ENCODE measurements at regions not wholly inside any gene's neighbourhood (a gene's known extent, or its start where the extent isn't known, plus 50 kb on each side); places are given as distances from the start of the nearest gene placed in this dataset.

DNA sequence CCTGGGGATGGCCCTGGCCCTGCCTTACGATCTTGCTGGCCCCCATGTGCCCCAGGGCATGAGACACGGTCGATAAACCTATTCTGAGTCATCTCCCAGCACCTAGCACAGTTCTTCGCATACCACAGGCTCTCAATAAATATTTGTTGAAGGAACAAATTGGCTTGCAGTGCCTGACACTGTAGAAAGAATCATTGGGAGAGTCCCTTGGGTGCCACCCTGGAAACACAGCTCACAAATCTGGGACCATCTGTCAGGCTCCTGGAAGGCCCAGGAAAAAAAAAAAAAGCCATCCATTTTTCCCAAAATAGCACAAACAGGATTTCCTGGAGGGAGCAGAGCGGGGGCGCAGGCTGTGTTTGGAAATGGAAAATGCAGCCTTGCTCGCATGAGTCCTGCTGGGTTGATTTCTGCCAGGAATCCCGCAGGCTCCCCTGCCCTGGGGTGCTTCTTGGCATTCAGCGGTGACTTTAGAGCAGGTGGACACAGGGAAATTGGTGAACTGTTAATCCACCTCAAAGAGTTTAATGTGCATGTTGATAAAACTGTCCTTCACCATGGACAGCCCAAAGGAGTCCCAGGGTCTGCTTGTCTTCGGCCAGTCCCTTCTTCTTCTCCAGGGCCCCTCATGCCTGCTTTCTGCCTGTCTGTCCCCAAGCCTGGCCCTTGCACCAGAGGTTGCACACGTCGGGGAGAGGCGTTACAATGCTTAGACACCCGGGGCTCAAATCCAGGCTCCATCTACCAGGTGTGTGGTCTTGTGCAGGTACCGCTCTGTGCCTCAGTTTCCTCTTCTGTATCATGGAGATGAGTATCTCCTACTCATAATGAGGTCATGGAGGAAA is 106.1 kb upstream of the RFLNA start:
- Histone ChIP-seq H3K4me3 (no peak overlapping the region), H3K27me3 (peaks cover 3% of the 10 kb centered on the region), H3K9me3 (no peaks in the 10 kb centered on the region), H3K36me3 (no peaks in the 10 kb centered on the region), H3K4me1 (no peaks in the 10 kb centered on the region), H3K27ac (no peak overlapping the region)
- TF ChIP-seq POLR2A (IDR thresholded peaks at IDR 0.05), result no peak
- no peak for TF ChIP-seq CTCF (IDR thresholded peaks at IDR 0.05)
- no peak for TF ChIP-seq POLR2AphosphoS5 (IDR thresholded peaks at IDR 0.05; ENCODE audit: insufficient read depth in 1 of 2, low read depth in 1 of 2)
- DNase-seq (ENCODE audit: extremely low spot score in 2 of 2), result no peak
- intact Hi-C loops (cut with DNase I), result no loop called here

DNA sequence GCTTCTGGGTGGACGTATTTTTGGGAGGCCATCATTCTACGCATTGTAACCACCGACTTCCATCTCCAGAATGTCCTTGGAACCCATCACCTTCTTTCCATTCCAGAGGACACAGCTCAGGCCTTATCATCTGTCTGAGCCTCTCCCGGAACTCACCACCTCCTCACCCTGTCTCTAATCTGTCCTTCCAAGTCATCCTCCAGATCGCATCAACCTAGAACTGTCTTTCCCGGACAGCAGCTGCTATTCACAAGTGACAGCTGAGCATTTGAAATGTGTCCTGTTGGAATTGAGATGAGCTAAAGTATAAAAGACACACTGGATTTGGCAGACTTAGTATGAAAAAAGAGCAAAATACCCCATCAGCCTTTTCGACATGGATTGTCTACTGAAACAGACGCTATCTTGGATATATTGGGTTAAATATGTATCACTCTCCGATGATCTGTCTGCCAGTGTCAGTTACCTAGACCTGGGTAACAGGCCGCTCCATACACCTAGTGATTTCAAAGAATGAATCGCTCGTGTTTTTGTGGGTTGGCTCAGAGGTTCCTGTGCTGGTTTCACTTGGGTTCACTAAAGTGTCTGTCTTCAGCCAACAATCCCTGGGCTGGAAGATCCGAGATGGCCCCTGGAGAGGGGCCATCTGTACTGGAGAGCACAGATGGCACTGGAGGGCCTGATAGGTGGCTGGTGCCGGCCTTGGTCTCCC is 104.4 kb upstream of the RFLNA start:
- no peaks in the 10 kb centered on the region for H3K4me1 ChIP-seq
- no peak overlapping the region for H3K27ac ChIP-seq
- no peak overlapping the region for H3K4me3 ChIP-seq
- intact Hi-C loops (cut with DNase I), result no loop called here
- H3K36me3 ChIP-seq, result no peaks in the 10 kb centered on the region
- TF ChIP-seq CTCF (IDR thresholded peaks at IDR 0.05) (no peak), POLR2A (IDR thresholded peaks at IDR 0.05) (no peak), POLR2AphosphoS5 (IDR thresholded peaks at IDR 0.05; ENCODE audit: insufficient read depth in 1 of 2, low read depth in 1 of 2) (no peak)
- no peaks in the 10 kb centered on the region for H3K9me3 ChIP-seq
- DNase-seq (ENCODE audit: extremely low spot score in 2 of 2), result no peak
- peaks cover 3% of the 10 kb centered on the region for H3K27me3 ChIP-seq

GRCh38 chr12:124191024-124191359 is 103.9 kb upstream of the RFLNA start:
- no peak for DNase-seq (ENCODE audit: extremely low spot score in 2 of 2)
- no peaks in the 10 kb centered on the region for H3K9me3 ChIP-seq

GRCh38 chr12:124191966-124192365 is 102.9 kb upstream of the RFLNA start:
- Histone ChIP-seq H3K4me1 (no peaks in the 10 kb centered on the region), H3K36me3 (no peaks in the 10 kb centered on the region), H3K9me3 (no peaks in the 10 kb centered on the region), H3K27ac (no peak overlapping the region), H3K27me3 (peaks cover 3% of the 10 kb centered on the region), H3K4me3 (no peak overlapping the region)
- TF ChIP-seq POLR2AphosphoS5 (IDR thresholded peaks at IDR 0.05; ENCODE audit: insufficient read depth in 1 of 2, low read depth in 1 of 2) (no peak), CTCF (IDR thresholded peaks at IDR 0.05) (no peak), POLR2A (IDR thresholded peaks at IDR 0.05) (no peak)
- DNase-seq (ENCODE audit: extremely low spot score in 2 of 2), result no peak
- intact Hi-C loops (cut with DNase I), result no loop called here

More at GRCh38 chr12:124191024-124191359, 103.9 kb upstream of the RFLNA start:
- no peaks in the 10 kb centered on the region for H3K36me3 ChIP-seq
- no peak for TF ChIP-seq POLR2A (IDR thresholded peaks at IDR 0.05)
- no peak for TF ChIP-seq POLR2AphosphoS5 (IDR thresholded peaks at IDR 0.05; ENCODE audit: insufficient read depth in 1 of 2, low read depth in 1 of 2)
- no peak for TF ChIP-seq CTCF (IDR thresholded peaks at IDR 0.05)
- no peak overlapping the region for H3K4me3 ChIP-seq
- intact Hi-C loops (cut with DNase I), result no loop called here
- no peaks in the 10 kb centered on the region for H3K4me1 ChIP-seq
- peaks cover 3% of the 10 kb centered on the region for H3K27me3 ChIP-seq
- no peak overlapping the region for H3K27ac ChIP-seq
